Spleen (tissue), 3 donors: ENCODE measurements at regions not wholly inside any gene's neighbourhood (a gene's known extent, or its start where the extent isn't known, plus 50 kb on each side); places are given as distances from the start of the nearest gene placed in this dataset.

Experiments used
- POLR2A ChIP-seq, 3 donors: fragments of 450-650 bp; IDR thresholded peaks; one replicate each; pipeline ENCODE4 v1.5.1; 2017; ENCODE audit warnings: antibody characterized with exemption in 3 of 3, mild to moderate bottlenecking in 1 of 3
- POLR2AphosphoS5 ChIP-seq, 3 donors: sonication (generic); formaldehyde crosslinking; IDR thresholded peaks; one replicate each; pipeline ENCODE4 v1.5.1; 2017; ENCODE audit warnings: antibody characterized with exemption in 3 of 3

DNA sequence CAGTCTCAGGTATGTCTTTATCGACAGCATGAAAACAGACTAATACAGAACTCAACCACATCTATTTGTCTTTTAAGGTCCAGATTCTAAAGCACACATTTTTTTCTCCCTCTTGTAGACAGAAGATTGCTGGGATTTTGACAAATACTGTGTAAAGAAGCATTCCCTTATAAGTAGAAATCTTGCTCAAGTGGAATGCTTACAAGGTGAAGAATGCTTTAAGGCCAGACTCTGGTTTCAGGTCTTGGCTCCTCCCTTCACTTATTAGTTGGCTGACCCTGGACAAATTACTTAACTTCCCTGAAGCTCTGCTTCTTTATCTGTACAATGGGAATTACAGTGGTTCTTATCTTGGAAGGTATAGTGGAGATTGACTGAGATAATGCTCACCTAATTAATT lies 242.3 kb upstream of the IRX5 start:
- TF ChIP-seq POLR2AphosphoS5 (IDR thresholded peaks at IDR 0.05) = no peak
- no peak for TF ChIP-seq POLR2A (IDR thresholded peaks at IDR 0.05)
